HG03196 (cell line): ENCODE measurements at regions not wholly inside any gene's neighbourhood (a gene's known extent, or its start where the extent isn't known, plus 50 kb on each side); places are given as distances from the start of the nearest gene placed in this dataset.
"Not testable (repeated sequence)": the region's sequence is repeated elsewhere in the genome, so short reads cannot be mapped to it uniquely, and the experiment has no call there.

Experiments used
- ATAC-seq: cut with Tn5 transposase; IDR thresholded peaks from one replicate; pipeline ENCODE4 v1.9.1; 2021; ENCODE audit not compliant: unreplicated experiment

DNA sequence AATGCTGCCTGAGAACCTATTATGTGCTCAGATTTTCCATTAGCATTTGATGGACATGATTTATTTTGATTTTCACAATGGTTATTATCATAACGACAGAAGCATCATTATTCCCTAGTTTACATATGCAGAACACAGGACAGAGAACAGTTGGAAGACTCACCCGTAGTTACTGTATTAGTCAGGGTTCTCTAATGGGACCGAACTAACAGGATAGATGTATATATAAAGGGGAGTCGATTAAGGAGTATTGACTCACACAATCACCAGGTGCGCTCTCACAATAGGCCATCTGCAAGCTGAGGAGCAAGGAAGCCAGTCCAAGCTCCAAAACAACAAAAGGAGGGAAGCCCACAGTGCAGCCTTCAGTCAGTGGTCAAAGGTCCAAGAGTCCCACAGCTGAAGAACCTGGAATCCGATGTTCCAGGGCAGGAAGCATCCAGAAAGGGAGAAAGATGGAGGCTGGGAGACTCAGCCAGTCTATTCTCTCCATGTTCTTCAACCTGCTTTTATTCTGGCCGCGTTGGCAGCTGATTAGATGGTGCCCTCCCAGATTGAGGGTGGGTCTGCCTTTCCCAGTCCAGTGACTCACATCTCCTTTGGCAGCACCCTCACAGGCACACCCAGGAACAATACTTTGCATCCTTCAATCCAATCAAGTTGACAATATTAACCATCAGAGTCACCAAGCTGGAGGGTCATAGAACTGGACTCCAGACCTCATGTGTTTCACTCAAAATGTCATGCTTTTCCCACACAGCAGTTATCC, 92.7 kb upstream of the XYLT1 start:
- ATAC-seq: no peak

DNA sequence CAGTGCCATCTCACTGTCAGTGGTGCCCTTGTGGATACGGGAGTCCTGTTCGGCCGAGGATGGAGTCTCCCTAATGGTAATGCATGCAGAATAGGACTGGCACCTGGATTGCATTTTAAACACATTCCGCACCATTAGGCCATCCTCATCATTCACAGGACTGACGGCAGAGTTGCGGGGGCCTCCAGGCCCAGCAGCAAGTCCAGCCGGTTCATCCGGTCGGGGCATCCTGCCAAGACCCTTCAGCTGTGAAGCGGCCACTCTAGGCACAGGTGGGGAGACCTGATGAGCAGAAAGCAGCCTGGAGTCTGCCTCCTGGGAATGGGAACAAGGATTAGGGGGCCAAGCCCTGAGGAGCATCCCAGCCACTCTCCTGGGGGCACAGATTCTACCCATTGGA, 90.3 kb upstream of the XYLT1 start:
- ATAC-seq: no peak

DNA sequence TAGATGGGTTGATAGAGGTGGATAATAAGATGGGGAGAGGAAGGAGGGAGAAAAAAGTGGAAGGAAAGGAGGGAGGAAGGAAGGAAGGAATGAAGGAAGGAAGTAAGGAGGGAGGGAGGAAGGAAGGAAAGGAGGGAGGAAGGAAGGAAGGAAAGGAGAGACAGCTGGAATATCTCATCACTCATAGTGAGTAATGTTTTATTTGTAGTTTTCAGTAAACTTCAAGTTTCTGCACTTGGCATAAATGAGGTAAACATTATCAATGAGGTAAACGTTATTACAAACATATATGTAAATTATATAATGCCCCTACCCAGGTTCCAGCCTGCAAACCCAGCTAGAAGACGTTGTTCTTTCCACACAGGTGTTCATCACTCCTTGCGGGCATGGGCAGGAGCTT, 89.8 kb upstream of the XYLT1 start:
- no peak for ATAC-seq

DNA sequence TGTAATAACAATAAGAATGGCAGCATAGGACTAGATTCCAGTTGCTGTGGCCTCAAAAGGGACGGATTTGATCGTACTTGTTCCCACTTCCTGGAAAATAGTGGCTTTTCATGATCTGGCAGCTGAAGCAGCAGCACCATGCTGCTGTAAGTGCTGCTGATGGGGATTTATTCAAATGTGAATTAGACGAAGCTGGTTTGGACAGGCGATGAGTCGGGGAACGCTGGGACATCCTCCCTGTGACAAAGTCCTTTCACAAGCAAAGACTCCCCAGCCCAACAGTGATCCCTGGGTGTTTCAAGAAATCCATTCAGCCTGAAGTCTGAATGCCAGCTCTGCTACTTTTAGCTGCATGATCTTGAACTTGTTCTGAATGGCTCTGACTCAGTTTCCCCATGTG, 88.6 kb upstream of the XYLT1 start:
- no peak for ATAC-seq

DNA sequence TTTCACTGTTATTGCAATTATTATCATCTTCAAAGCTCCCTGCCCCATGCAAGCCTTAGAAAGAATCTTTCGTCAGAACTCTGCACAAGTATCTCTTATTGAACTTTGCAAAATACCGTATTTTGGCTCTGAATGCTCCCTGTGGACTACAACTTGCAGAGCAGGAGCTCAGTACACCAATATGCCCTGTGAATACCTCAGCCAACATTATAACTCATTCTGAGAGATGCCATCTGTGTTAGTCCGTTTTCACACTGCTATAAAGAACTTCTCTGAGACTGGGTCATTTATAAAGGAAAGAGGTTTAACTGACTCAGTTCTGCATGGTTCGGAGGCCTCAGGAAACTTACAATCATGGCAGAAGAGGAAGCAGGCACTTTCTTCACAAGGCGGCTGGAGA, 87.2 kb upstream of the XYLT1 start:
- ATAC-seq: no peak

DNA sequence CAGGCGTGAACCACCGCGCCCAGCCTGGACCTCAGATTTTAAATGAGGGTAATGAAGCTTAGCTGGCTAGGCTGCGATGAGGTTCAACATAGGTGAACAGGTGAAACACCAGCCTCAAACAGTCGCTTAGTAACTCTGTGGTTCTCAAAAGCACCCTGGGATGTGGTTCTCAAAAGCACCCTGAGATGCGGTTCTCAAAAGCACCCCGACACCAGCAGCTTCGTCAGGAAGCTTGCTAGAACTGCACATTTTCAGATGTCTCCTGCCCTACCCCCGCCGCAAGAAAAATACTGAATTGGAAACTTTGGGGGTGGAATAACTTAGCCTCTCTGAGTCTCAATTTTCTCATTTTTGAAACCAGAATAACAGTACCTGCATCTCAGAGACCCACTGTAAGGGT, 86.7 kb upstream of the XYLT1 start:
- no peak for ATAC-seq

DNA sequence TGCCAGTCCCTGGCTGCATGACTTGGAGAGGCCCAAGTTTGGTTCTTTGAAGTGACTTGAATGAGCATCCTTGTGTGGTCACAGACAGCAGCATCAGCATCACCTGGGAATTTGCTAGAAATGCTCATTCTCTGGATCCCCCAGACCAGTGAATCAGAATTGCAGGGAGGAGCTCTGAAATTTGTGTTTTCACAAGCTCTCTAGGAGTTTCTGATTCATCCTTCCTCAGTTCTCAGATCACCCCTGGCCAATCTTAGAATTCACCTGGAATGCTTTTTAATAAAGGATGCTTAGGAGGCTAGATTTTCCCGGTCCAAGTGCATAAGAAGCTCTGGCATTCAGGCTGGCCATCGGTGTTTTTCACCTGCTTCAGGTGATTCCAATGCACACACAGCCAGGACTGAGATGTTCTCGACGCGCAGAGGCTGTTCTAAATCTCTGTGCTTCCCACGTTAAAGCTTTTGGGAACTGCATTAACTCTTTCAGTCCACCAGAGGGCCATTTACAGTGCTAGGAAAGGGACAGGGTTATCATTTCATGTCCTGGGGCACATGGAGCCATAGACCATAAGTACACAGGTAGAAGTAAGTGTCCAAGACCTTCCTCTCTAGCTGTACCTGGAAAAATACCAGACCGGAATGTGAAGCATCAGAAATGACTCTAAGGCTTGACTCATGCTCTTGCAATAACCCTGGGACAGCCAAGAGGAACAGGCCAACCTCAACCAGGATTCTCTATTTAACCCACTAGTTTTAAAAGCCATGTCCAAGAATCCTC, 85.7 kb upstream of the XYLT1 start:
- no peak for ATAC-seq

DNA sequence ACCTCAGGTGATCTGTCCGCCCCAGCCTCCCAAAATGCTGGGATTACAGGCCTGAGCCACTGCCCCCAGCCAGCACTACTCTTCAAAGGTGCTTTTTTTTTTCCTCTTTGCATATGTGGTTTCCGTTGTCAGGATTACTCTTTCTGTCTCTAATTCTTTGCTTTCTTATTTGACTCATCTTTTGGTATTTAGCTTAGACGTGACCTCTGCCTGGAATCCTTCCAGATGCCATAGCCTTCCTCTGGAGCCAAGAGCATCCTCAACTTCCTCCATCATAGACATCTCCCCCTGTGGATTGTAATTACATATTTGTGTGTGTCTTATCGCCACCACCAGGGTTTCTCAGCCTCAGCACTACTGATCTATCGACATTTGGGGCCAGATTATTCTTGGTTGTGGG, 84.4 kb upstream of the XYLT1 start:
- ATAC-seq: no peak

DNA sequence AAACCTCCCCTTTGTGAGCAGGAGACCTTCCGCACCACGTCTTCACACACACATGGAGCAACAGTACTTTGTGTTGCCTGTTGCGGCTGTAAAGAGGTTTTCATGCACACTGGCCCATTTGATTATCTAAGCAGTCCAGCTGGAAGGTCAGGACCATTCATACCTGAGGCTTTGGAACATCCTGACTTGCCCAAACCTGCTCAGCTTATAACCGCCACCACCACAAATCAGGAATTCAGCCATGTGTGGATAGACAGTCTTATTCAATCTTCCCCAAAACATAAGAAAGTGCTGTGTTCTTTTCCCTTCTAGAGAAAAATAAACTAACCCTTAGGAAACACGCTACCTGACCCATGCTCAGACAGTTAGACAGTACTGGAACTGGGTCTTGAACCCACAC, 81.6 kb upstream of the XYLT1 start:
- no peak for ATAC-seq

DNA sequence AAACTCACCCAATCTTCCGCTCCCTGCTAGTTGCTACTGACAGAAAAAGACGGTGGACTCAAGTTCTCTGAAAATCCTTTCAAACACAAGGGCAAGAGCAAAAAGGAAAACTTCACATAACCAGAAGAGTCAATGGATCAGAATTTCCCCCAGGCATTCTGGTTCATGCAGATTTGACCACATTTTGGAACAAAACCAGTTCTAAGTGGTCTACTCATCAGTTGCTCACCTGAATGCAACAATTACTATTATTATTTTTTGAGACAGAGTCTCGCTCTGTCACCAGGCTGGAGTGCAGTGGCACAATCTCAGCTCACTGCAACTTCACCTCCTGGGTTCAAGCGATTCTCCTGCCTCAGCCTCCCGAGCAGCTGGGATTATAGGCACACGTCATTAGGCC, 80.9 kb upstream of the XYLT1 start:
- ATAC-seq: not testable (repeated sequence)

DNA sequence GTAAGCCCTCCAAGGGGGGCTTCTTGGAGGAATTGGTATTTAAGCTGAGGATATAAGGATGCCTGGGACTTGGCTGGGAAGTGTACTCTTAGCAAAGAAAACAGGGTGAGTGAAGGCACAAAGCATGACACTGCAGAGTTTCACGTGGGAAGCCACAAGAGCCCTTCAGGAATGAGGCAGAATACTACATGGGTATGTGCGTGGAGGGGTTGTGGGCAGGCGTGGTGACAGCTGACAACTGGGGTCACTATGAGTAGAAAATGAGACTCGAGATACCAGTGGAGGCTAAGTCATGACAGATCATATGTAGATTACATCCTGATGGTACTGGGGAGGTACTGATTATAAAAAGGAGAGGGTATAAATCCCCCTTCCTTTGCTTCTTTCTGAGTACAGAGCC, 78.1 kb upstream of the XYLT1 start:
- ATAC-seq: no peak

DNA sequence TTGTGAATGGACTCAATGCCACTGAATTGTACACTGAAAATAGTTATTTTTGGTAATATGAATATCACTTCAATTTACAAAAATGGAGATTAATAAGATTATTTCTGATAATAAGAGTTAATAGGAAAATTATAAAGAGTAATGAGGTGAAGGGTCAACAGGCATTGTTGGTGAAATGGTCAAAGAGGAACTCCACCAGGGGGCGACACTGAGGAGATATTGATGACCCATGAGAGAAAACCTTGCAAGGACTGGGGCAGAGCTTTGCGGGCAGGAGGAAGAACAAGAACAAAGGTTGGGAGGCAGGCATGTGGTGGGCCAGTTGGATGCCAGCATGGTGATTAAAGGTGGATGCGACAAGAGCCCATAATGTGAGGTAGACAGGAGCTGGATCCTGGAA, 74.0 kb upstream of the XYLT1 start:
- ATAC-seq: no peak

DNA sequence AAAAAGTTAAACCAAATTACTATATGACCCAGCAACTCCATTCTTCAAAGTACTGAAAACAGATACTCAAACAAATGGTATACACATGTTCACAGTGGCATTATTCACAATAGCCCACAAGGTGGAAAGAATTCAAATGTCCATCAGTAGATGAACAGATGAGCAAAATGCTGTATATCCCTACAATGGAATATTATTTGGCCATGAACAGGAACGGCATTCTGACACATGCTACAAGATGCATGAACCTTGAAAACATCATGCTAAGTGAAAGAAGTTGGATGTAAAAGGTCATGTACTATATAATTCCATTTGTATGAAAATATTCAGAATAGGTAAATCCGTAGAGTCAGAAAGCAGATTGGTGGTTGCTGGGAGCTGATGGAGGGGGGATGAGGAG, 73.5 kb upstream of the XYLT1 start:
- ATAC-seq: no peak

DNA sequence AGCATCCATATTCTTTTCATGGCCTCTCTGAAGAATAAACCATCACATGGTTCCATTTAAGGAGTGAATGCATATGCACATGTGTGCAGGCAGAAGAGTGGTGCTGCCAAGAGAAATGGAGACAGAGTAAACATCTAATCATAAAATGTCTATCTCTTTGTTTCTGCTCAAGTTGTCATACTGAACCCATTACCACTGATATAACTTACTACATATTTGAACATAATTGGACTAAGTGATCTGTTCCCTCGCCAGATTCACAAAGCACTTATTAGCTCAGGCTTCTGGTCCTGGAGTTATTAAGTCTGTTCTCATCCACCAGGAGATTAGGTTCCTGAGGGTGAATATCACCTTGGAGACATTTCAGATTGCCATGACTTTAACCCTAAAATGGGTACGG, 72.3 kb upstream of the XYLT1 start:
- ATAC-seq: no peak

DNA sequence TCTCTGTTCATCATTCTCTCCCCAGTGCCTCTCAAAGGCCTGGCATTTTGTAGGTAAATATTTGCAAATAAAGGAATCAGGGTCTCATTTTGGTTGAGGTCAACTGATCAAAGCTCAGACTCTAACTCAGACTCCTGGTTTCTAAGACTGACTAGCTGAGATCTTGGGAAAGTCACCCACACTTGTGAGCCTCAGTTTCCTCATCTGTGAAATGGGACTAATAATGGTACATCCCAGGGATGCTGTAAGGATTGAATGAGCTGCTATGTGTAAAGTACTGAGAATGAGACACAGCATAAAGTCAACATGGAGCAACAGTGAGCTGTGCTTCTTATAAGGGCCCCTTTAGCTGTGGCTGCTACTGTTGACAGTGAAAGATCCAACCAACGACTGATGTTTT, 70.6 kb upstream of the XYLT1 start:
- no peak for ATAC-seq

DNA sequence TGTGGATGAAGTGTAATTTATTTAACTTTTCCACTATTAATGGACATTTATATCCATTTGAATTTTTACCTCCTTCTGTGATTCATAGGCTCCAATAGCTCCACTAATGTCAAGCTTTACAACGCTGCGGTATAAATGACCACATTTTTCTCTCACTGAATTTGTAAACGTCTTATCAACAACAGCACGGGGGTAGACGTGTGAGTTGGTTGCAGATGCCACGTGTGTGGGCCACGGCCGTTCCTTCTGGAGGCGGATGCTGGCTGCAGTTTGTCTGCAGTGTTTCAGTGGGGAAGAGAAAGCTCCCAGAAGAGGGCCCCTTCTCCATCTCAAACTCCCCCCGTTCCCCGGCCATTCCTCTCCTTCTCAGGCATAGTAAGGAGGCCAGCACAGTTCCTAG, 68.2 kb upstream of the XYLT1 start:
- ATAC-seq: no peak

DNA sequence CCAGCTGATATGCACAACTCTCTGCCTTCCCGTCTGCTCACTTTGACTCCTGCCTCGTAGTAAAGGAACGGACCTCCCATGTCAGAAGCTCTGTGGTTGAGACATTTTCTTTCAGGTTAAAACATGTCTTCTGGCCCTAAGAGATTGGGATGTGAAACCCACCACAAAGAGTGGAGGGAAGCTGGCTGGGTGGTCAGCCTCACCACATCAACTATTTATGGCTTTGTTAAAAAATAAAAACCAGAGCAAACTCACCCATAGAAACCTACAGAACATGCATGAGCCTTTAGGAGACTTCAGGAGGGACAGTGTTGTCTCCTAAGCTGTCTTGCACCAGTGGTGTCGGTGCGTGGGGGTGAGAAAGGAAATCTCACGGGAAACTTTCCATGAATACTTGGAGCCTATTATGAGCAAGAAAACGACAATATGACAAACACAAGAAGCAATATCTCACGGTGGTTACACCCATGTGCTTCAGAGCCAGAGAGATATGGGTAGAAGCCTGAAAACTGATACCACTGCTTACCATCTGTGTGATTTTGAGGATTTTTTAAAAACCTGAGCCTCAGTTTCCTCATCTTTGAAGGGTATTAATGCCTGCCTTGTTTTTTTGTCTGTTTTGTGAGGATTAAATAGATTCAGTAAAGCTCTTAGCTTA, 61.7 kb upstream of the XYLT1 start:
- ATAC-seq: no peak

DNA sequence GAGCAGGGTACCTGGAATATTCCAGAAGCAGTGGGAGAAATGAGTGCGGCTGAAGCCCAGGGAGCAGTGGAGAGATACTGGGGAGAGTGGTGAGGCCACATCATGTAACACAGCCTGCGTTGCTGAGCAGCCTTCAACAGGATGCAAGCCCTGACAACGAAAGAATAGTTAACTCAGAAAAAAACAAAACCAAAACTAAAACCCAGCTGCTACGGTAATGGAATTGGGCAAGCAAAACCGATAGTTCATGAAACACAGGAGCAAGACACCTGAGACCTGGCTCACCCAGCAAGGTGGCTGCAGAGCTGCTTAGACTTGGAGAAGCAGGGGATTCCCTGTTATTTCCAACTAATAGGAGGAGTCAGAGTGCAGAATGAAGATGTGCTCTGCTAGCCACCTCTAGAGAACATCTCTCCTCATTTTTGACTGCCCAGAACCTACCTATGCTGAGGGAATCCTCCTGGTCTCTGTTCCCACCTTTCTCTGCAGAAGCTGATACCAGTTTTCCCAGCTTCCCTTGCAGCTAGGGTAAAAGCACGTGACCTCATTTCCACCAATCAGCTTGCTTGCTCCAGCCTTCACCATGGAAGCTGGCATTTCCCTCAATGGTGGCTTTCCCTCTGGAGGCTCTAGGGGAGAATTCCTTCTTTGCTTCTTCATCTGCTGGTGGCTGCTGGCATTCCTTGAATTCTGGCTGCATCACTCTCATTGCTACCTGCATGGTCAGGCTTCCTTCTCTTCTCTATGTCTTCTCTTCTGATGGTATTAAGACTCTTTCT, 59.4 kb upstream of the XYLT1 start:
- ATAC-seq: peak; percentile 89

DNA sequence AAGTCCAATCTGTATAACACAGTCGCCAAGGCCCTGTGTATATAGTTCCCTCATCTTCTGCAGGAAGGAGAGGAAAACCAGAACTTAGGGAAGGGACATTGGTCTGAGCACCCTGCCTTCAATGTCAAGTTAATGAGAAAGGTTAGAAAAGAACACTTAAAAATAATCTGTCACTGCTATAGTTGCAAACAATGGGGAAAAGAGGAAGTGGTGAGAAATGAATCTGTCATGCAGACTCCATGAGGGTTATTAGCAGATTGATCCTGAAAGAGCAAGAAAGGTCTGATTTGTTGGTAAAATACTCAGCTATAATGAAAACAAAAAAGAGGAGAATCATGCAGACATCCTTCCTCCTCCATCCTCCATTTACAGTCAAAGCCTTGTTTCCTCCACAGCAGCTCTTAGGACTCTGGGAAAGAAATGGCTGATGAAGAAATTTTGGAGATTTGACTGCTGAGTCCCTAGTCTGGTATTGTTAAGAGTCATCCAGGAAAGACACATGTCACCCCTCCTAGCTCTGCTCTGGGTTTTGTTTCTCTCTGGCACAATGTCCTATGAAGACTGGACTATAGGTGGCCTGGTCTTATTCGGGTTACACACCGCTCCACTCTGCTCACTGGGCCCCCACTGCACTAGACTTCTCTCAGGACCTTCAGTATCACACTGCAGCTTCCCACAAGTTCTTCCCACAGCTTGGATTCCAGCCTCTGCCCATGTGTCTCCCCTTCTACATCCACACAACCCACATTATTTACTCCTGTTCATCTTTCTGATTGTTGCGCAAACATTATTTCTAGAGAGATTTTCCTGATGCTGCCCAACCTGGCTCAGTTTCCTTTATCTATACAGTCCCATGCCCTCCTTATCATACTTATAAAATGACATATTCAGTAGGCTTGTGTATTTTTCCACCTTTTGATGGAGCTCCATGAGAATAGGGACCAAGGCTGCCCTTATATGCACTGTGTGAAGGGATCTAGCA, 56.5 kb upstream of the XYLT1 start:
- ATAC-seq: no peak

DNA sequence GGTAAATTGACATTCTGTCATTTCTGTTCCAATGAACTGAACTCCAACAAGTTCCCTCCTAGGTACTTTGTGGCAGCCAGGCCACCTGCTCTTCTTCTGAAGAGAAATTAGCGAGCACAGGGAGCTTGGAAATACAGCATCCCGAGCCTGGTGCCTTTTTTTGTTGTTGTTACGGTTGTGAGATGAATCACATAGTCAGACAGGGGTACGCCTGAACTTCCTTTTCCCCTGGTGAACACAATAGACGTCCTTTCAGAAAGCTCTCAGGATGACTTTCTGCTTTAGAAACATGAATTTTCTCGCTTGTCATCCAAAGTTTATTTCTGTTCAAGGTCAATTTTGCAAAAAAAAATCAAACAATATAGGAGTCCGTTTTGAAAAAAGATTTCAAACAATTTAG, 53.9 kb upstream of the XYLT1 start:
- no peak for ATAC-seq
